ENCODE measurements at regions not wholly inside any gene's neighbourhood (a gene's known extent, or its start where the extent isn't known, plus 50 kb on each side); places are given as distances from the start of the nearest gene placed in this dataset.

DNA sequence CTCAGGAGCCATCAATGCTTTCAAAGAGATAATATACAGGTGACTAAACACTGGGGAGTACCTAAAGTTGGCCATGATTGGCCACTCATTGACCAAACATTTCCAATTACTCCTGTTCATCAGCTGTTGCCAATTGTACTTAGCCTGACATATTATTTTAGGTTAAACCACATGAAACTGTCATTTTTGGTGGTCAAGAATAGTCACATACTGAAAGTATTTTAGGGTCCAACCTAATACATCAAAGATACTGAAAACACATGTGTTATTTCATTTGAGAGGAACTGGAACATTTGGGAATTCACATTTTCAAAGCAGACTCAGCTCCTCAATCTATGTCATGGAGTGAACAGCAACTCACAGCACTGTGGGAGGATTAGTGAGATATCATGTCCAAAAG is 63.9 kb upstream of the KCNA5 start:
- Mint-ChIP-seq H3K4me1 (ENCODE audit: low read depth) (no peaks in the 10 kb centered on the region), H3K27ac (no peak overlapping the region), H3K4me3 (ENCODE audit: low read depth) (no peak overlapping the region), H3K9me3 (ENCODE audit: low read depth) (no peaks in the 10 kb centered on the region), H3K27me3 (peaks cover 80% of the 10 kb centered on the region), H3K36me3 (ENCODE audit: insufficient read depth) (no peaks in the 10 kb centered on the region)
- no peak for TF ChIP-seq CTCF (IDR thresholded peaks at IDR 0.05; ENCODE audit: unreplicated experiment)
- no peak for DNase-seq (ENCODE audit: low spot score, unreplicated experiment)

GRCh38 chr12:4984344-4984743 is 59.3 kb upstream of the KCNA5 start:
- H3K36me3 Mint-ChIP-seq (ENCODE audit: insufficient read depth), result no peaks in the 10 kb centered on the region
- H3K27me3 Mint-ChIP-seq, result peaks cover 72% of the 10 kb centered on the region
- no peak overlapping the region for H3K4me3 Mint-ChIP-seq (ENCODE audit: low read depth)
- H3K4me1 Mint-ChIP-seq (ENCODE audit: low read depth), result no peaks in the 10 kb centered on the region
- H3K9me3 Mint-ChIP-seq (ENCODE audit: low read depth), result no peaks in the 10 kb centered on the region
- DNase-seq (ENCODE audit: low spot score, unreplicated experiment), result no peak
- TF ChIP-seq CTCF (IDR thresholded peaks at IDR 0.05; ENCODE audit: unreplicated experiment), result no peak
- no peak overlapping the region for H3K27ac Mint-ChIP-seq

DNA sequence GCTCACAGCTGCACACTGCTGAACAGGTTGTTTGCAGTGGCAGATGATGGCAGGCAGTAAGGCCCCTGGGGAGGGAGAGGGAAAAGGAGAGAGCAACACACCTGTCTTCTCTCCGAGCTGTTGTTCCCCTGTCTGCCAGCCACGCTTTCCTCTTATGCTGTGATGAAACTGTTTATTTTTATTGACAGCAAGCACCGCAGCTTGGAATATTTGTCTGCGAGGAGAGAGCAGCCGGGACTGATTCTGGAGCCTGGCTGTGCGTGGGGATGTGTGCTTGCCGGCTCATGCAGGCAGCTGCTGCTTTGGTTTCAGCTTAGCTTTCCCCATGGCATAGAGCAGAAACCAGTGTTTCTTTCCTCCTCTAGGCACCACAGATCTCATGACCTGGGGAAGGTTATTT is 58.7 kb upstream of the KCNA5 start:
- no peak overlapping the region for H3K27ac Mint-ChIP-seq
- no peak overlapping the region for H3K4me3 Mint-ChIP-seq (ENCODE audit: low read depth)
- no peaks in the 10 kb centered on the region for H3K36me3 Mint-ChIP-seq (ENCODE audit: insufficient read depth)
- no peaks in the 10 kb centered on the region for H3K9me3 Mint-ChIP-seq (ENCODE audit: low read depth)
- no peaks in the 10 kb centered on the region for H3K4me1 Mint-ChIP-seq (ENCODE audit: low read depth)
- DNase-seq (ENCODE audit: low spot score, unreplicated experiment), result no peak
- peaks cover 72% of the 10 kb centered on the region for H3K27me3 Mint-ChIP-seq
- no peak for TF ChIP-seq CTCF (IDR thresholded peaks at IDR 0.05; ENCODE audit: unreplicated experiment)

DNA sequence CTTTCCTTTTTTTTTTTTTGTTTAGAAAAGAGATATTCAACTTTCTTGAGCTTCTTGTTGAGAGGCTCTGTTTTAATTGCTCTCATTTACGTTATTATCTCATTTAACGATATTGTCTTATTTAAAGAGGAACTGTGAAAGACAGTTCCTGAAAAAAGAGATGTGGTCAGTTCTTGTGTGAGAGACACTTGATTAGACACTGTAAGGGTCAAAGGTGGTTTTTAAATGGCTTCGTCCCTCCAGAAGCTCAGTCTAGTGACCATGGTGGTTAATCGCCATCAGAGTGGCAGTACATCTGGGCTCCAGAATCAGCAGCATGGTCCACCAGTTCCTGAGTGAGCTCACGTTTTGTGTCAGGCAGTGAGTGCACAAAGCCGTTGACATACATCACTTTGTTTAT is 57.9 kb upstream of the KCNA5 start:
- H3K4me1 Mint-ChIP-seq (ENCODE audit: low read depth), result no peaks in the 10 kb centered on the region
- no peak overlapping the region for H3K27ac Mint-ChIP-seq
- TF ChIP-seq CTCF (IDR thresholded peaks at IDR 0.05; ENCODE audit: unreplicated experiment), result no peak
- no peak for DNase-seq (ENCODE audit: low spot score, unreplicated experiment)
- H3K27me3 Mint-ChIP-seq, result peaks cover 66% of the 10 kb centered on the region
- no peaks in the 10 kb centered on the region for H3K36me3 Mint-ChIP-seq (ENCODE audit: insufficient read depth)
- H3K4me3 Mint-ChIP-seq (ENCODE audit: low read depth), result no peak overlapping the region
- no peaks in the 10 kb centered on the region for H3K9me3 Mint-ChIP-seq (ENCODE audit: low read depth)

DNA sequence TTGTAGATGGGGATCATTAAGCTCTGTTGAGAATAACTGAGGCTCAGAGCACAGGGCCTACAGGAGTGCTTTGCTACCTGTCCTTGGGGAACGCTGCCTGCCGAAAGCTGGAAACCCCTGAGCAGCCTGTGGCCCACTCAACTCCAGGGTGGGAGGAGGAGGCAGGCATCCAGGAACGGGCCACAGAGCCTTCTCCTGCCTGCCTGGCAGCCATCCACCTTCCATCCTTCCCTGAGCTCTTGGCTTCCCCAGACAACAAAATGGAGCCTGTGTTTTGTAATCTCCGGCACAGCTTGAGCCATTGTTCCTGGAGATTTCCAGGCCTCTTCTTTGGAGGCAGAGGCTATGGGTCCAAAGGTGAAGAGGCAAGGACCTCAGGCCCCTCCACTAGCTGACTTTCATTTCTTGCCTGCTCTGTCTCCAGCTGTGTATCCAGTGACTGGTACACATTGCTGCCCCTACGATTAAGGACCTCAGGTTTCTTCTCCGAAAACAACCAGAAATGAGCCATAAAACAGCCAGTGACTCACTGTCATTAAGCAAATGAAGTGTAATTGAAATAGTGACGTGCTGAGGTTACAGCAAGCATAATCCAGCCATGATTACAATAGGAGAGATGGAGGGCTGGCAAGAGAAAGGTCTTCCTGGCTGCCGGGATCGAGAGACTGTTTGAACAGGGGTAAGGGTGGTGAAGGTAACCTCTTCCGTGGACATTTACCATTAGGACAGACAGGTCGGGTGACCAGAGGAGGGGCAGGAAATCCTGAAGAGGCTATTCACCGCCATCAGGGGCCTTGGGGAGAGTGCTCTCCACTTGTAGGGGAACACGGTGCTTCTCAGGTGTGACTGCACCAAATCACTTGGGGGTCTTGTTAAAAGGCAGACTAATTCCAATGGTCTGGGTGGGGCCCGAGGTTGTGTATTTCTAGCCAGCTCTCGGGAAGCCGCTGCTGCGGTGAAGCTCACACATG is 56.3 kb upstream of the KCNA5 start:
- Mint-ChIP-seq H3K4me1 (ENCODE audit: low read depth) (peaks cover 7% of the 10 kb centered on the region), H3K27me3 (peaks cover 60% of the 10 kb centered on the region), H3K9me3 (ENCODE audit: low read depth) (no peaks in the 10 kb centered on the region), H3K27ac (no peak overlapping the region), H3K4me3 (ENCODE audit: low read depth) (no peak overlapping the region), H3K36me3 (ENCODE audit: insufficient read depth) (no peaks in the 10 kb centered on the region)
- DNase-seq (ENCODE audit: low spot score, unreplicated experiment), result no peak
- TF ChIP-seq CTCF (IDR thresholded peaks at IDR 0.05; ENCODE audit: unreplicated experiment), result no peak
